ENCODE measurements at regions not wholly inside any gene's neighbourhood (a gene's known extent, or its start where the extent isn't known, plus 50 kb on each side); places are given as distances from the start of the nearest gene placed in this dataset.

DNA sequence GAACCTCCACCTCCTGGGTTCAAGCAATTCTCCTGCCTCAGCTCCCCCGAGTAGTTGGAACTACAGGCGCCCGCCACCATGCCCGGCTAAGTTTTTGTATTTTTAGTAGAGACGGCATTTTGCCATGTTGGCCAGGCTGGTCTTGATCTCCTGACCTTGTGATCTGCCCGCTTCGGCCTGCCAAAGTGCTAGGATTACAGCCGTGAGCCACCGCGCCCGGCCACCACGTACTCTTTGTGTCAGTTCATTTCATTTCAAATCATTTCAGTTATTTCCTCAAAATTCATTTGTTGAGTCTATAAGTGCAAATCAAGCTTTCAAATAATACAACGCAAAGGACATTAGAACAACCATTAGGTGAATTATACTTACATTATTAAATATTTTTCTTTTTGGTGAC is 943.8 kb downstream of the TYW1 start:
- Mint-ChIP-seq H3K36me3 (ENCODE audit: low read depth, unreplicated experiment) (peaks cover 17% of the 10 kb centered on the region), H3K9me3 (ENCODE audit: unreplicated experiment) (peaks cover 32% of the 10 kb centered on the region)
- TF ChIP-seq, protein P1, sequence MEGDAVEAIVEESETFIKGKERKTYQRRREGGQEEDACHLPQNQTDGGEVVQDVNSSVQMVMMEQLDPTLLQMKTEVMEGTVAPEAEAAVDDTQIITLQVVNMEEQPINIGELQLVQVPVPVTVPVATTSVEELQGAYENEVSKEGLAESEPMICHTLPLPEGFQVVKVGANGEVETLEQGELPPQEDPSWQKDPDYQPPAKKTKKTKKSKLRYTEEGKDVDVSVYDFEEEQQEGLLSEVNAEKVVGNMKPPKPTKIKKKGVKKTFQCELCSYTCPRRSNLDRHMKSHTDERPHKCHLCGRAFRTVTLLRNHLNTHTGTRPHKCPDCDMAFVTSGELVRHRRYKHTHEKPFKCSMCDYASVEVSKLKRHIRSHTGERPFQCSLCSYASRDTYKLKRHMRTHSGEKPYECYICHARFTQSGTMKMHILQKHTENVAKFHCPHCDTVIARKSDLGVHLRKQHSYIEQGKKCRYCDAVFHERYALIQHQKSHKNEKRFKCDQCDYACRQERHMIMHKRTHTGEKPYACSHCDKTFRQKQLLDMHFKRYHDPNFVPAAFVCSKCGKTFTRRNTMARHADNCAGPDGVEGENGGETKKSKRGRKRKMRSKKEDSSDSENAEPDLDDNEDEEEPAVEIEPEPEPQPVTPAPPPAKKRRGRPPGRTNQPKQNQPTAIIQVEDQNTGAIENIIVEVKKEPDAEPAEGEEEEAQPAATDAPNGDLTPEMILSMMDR (IDR thresholded peaks at IDR 0.05; ENCODE audit: unreplicated experiment), result no peak

DNA sequence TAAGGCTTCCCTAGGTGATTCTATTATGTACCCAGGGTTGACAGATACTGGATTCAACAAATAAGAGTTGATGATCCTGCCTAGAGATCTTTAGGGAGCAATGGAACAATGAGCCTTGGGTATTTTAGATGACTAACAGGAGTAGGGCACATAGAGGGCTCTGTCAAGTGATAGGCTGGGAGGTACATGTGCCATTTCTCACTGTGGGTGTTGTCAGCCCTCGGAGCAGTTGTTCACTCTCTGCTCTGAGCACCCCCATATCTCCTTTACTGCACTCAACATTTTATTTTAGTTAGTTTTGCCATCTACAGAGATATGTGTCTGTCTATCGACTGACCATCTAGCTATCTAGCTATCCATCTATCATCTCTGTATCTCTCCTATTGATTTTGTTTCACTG is 950.6 kb downstream of the TYW1 start:
- no peak for DNase-seq (ENCODE audit: low spot score)
- Mint-ChIP-seq H3K27me3 (ENCODE audit: unreplicated experiment) (peaks cover 4% of the 10 kb centered on the region), H3K36me3 (ENCODE audit: low read depth, unreplicated experiment) (peaks cover 16% of the 10 kb centered on the region), H3K27ac (ENCODE audit: unreplicated experiment) (no peak overlapping the region), H3K9me3 (ENCODE audit: unreplicated experiment) (peaks cover 41% of the 10 kb centered on the region), H3K4me1 (ENCODE audit: unreplicated experiment) (no peaks in the 10 kb centered on the region), H3K4me3 (ENCODE audit: unreplicated experiment) (no peak overlapping the region)
- TF ChIP-seq, protein P1 (IDR thresholded peaks at IDR 0.05; ENCODE audit: unreplicated experiment), result no peak

More for the DNA sequence above, 943.8 kb downstream of the TYW1 start:
- Mint-ChIP-seq H3K4me1 (ENCODE audit: unreplicated experiment) (no peaks in the 10 kb centered on the region), H3K4me3 (ENCODE audit: unreplicated experiment) (no peak overlapping the region), H3K27ac (ENCODE audit: unreplicated experiment) (no peak overlapping the region), H3K27me3 (ENCODE audit: unreplicated experiment) (peaks cover 4% of the 10 kb centered on the region)
- no peak for DNase-seq (ENCODE audit: low spot score)

DNA sequence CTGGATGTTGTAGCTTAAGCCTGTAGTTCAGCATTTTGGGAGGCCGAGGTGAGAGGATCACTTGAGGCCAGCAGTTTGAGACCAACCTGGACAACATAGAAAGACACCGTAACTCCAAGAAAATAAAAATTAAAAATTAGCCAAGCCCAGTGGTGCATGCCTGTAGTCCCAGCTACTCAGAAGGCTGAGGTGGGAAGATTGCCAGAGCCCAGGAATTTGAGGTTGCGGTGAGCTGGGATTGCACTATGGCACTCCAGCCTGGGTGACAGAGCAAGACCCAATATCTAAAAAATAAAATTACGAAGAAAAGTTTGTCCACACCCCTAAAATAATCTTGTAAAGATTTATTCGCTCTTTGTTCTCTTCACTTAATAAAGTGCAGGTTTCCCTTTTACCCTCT is 951.0 kb downstream of the TYW1 start:
- no peak overlapping the region for H3K4me3 Mint-ChIP-seq (ENCODE audit: unreplicated experiment)
- H3K4me1 Mint-ChIP-seq (ENCODE audit: unreplicated experiment), result no peaks in the 10 kb centered on the region
- peaks cover 4% of the 10 kb centered on the region for H3K27me3 Mint-ChIP-seq (ENCODE audit: unreplicated experiment)
- TF ChIP-seq, protein P1 (IDR thresholded peaks at IDR 0.05; ENCODE audit: unreplicated experiment), result no peak
- peaks cover 39% of the 10 kb centered on the region for H3K9me3 Mint-ChIP-seq (ENCODE audit: unreplicated experiment)
- no peak overlapping the region for H3K27ac Mint-ChIP-seq (ENCODE audit: unreplicated experiment)
- no peak for DNase-seq (ENCODE audit: low spot score)
- peaks cover 16% of the 10 kb centered on the region for H3K36me3 Mint-ChIP-seq (ENCODE audit: low read depth, unreplicated experiment)

DNA sequence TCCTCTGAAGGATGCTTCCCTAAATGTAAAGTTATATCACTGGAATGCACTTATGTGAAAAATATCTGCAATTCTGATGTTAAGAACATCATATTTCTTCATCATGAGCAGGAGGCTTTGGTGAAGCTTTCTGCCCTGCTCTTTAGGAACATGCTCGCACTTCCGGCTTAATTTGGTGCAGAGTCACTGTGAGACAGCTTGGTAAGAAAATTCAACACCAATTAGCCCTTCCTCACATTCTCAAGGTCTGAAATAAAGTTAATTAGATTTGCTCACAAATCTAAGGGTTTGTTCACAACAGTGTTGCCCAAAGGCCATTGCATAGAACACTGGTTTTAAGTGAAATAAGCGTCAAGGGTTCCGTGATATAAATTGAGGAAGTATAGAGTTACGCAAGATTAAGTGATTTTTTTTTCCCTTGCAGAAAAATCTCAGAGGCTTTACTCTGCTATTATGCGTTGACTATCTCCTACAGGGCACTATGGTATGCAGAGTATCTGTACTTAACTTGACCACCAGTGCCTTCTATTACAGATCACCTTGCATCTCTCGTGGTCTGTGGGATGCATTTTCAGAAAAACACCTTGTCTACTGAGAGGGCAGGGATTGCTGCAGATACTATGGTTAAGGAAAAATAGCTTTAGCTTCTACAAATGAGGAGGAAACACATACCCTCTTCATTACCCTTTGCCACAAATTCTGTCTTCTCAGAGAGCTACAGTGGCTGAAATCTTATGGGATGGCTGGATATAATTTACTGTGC is 953.9 kb downstream of the TYW1 start:
- Mint-ChIP-seq H3K36me3 (ENCODE audit: low read depth, unreplicated experiment) (peaks cover 7% of the 10 kb centered on the region), H3K4me1 (ENCODE audit: unreplicated experiment) (no peaks in the 10 kb centered on the region), H3K9me3 (ENCODE audit: unreplicated experiment) (peaks cover 35% of the 10 kb centered on the region), H3K27me3 (ENCODE audit: unreplicated experiment) (peaks cover 1% of the 10 kb centered on the region), H3K27ac (ENCODE audit: unreplicated experiment) (no peak overlapping the region), H3K4me3 (ENCODE audit: unreplicated experiment) (no peak overlapping the region)
- TF ChIP-seq, protein P1 (IDR thresholded peaks at IDR 0.05; ENCODE audit: unreplicated experiment), result no peak
- no peak for DNase-seq (ENCODE audit: low spot score)

DNA sequence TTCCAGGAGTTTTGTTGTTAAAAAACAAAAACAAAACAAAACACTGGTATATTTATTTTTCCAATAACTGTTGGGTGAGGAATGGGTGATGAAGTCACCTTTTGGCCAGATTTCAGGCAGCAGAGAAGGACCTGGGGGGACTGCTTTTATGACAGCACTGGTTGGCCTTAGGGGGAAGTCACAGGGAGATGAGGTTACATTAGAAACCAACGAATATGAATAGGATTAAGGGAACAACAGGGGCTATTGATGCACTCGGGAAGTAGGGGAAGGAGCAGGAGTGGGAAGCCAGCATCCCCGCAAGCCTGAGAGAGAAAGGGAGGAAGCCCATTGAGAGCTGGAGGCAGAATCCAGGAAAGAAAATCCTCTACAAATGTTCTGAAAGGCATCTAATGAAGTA is 958.4 kb downstream of the TYW1 start:
- H3K9me3 Mint-ChIP-seq (ENCODE audit: unreplicated experiment), result peaks cover 23% of the 10 kb centered on the region
- no peak overlapping the region for H3K4me3 Mint-ChIP-seq (ENCODE audit: unreplicated experiment)
- H3K4me1 Mint-ChIP-seq (ENCODE audit: unreplicated experiment), result no peaks in the 10 kb centered on the region
- H3K27me3 Mint-ChIP-seq (ENCODE audit: unreplicated experiment), result peaks cover 1% of the 10 kb centered on the region
- no peak overlapping the region for H3K27ac Mint-ChIP-seq (ENCODE audit: unreplicated experiment)
- DNase-seq (ENCODE audit: low spot score), result no peak
- peaks cover 11% of the 10 kb centered on the region for H3K36me3 Mint-ChIP-seq (ENCODE audit: low read depth, unreplicated experiment)
- TF ChIP-seq, protein P1 (IDR thresholded peaks at IDR 0.05; ENCODE audit: unreplicated experiment), result no peak
